Liver (tissue), 8 donors: ENCODE measurements at regions not wholly inside any gene's neighbourhood (a gene's known extent, or its start where the extent isn't known, plus 50 kb on each side); places are given as distances from the start of the nearest gene placed in this dataset.

ENCODE experiments used
- DNase-seq: peaks from one replicate; pipeline ENCODE4 v3.0.0-alpha.2; 2017; ENCODE audit warnings: low spot score
- H3K27ac ChIP-seq, 2 donors: one replicate each; pipeline ENCODE4 v1.7.0; 2013; ENCODE audit warnings: inconsistent platforms in 2 of 2, low read length in 2 of 2, control low read depth in 1 of 2, low read depth in 1 of 2, mild to moderate bottlenecking in 1 of 2
- H3K27me3 ChIP-seq, 4 donors: one replicate each; pipeline versions ENCODE4 v1.6.1 to v1.7.0; 2013; ENCODE audit warnings: low read length in 3 of 4, inconsistent platforms in 1 of 4, mild to moderate bottlenecking in 1 of 4, moderate library complexity in 1 of 4; ENCODE audit not compliant: control insufficient read depth in 4 of 4, insufficient read depth in 4 of 4
- H3K36me3 ChIP-seq, 4 donors: one replicate each; pipeline versions ENCODE4 v1.6.1 to v1.7.0; 2013; ENCODE audit warnings: low read length in 3 of 4, mild to moderate bottlenecking in 3 of 4, low read depth in 1 of 4, moderate library complexity in 1 of 4; ENCODE audit not compliant: control insufficient read depth in 4 of 4, insufficient read depth in 3 of 4
- H3K4me1 ChIP-seq, 4 donors: one replicate each; pipeline versions ENCODE4 v1.6.1 to v1.7.0; 2013; ENCODE audit warnings: low read length in 3 of 4, mild to moderate bottlenecking in 3 of 4, moderate library complexity in 1 of 4; ENCODE audit not compliant: control insufficient read depth in 4 of 4, insufficient read depth in 4 of 4
- H3K4me3 ChIP-seq, 3 donors: one replicate each; pipeline versions ENCODE4 v1.6.1 to v1.7.0; 2013; ENCODE audit warnings: low read length in 3 of 3, control low read depth in 1 of 3, low read depth in 1 of 3, mild to moderate bottlenecking in 1 of 3
- H3K9ac ChIP-seq, 2 donors: one replicate each; pipeline ENCODE4 v1.7.0; 2013; ENCODE audit warnings: low read length in 2 of 2, mild to moderate bottlenecking in 2 of 2, moderate library complexity in 2 of 2, control low read depth in 1 of 2, low read depth in 1 of 2
- H3K9me3 ChIP-seq, 4 donors: one replicate each; pipeline versions ENCODE4 v1.6.1 to v1.7.0; 2013; ENCODE audit warnings: low read length in 3 of 4; ENCODE audit not compliant: control insufficient read depth in 4 of 4
- EGR1 ChIP-seq, 2 donors: IDR thresholded peaks; 2 replicates each; pipeline ENCODE4 v1.6.1; 2016 to 2018; ENCODE audit warnings: antibody characterized with exemption in 2 of 2, low read depth in 2 of 2
- FOXA1 ChIP-seq: IDR thresholded peaks from 2 replicates; pipeline ENCODE4 v1.6.1; 2016; ENCODE audit warnings: antibody characterized with exemption
- FOXA2 ChIP-seq: IDR thresholded peaks from 2 replicates; pipeline ENCODE4 v1.6.1; 2016; ENCODE audit warnings: antibody characterized with exemption
- GABPA ChIP-seq, 2 donors: IDR thresholded peaks in 1 of 2; conservative IDR thresholded peaks in 1 of 2; 2 replicates each; pipeline ENCODE4 v1.6.1; 2016; ENCODE audit warnings: antibody characterized with exemption in 2 of 2, mild to moderate bottlenecking in 1 of 2, moderate library complexity in 1 of 2
- HNF4G ChIP-seq: IDR thresholded peaks from 2 replicates; pipeline ENCODE4 v1.6.1; 2016; ENCODE audit warnings: antibody characterized with exemption
- JUND ChIP-seq, 2 donors: IDR thresholded peaks; 2 replicates each; pipeline ENCODE4 v1.6.1; 2016; ENCODE audit warnings: antibody characterized with exemption in 2 of 2
- RAD21 ChIP-seq, 2 donors: IDR thresholded peaks; 2 replicates each; pipeline ENCODE4 v1.6.1; 2016; ENCODE audit warnings: antibody characterized with exemption in 2 of 2, mild to moderate bottlenecking in 2 of 2
- RXRA ChIP-seq, 2 donors: IDR thresholded peaks; 2 replicates each; pipeline ENCODE4 v1.6.1; 2017 to 2018; ENCODE audit warnings: antibody characterized with exemption in 2 of 2, mild to moderate bottlenecking in 1 of 2
- SP1 ChIP-seq: IDR thresholded peaks from 2 replicates; pipeline ENCODE4 v1.6.1; 2018; ENCODE audit warnings: antibody characterized with exemption, mild to moderate bottlenecking
- TAF1 ChIP-seq: conservative IDR thresholded peaks from 2 replicates; pipeline ENCODE4 v1.6.1; 2016; ENCODE audit warnings: antibody characterized with exemption, mild to moderate bottlenecking
- YY1 ChIP-seq: IDR thresholded peaks from 2 replicates; pipeline ENCODE4 v1.6.1; 2016; ENCODE audit warnings: antibody characterized with exemption, mild to moderate bottlenecking
- WGBS: extraction: QIAGEN DNeasy Blood & Tissue Kit; methylation state at CpG from one replicate; pipeline ENCODE4 v1.1.7; 2013; 5-methylcytosine and 5-hydroxymethylcytosine counted together
- TF ChIP-seq, protein P1 (sequence below): fragments of 150-350 bp; IDR thresholded peaks from 2 replicates; pipeline ENCODE4 v1.5.1; 2017; ENCODE audit warnings: improper control_type of control experiment, low read depth, low read length; ENCODE audit not compliant: missing input control
- TF ChIP-seq, protein P2 (sequence below): IDR thresholded peaks from 2 replicates; pipeline ENCODE4 v1.6.1; 2016; ENCODE audit warnings: antibody characterized with exemption
- TF ChIP-seq, protein P3 (sequence below): IDR thresholded peaks from 2 replicates; pipeline ENCODE4 v1.6.1; 2016; ENCODE audit warnings: antibody characterized with exemption
- TF ChIP-seq, protein P4 (sequence below): IDR thresholded peaks from 2 replicates; pipeline ENCODE4 v1.6.1; 2016; ENCODE audit warnings: antibody characterized with exemption
- TF ChIP-seq, protein P5 (sequence below): IDR thresholded peaks from 2 replicates; pipeline ENCODE4 v1.6.1; 2016; ENCODE audit warnings: antibody characterized with exemption, mild to moderate bottlenecking
- donor health status: healthy.
- donor health status: healthy.
- donor health status: healthy.
- donor health status: healthy.
- donor health status: healthy.

DNA sequence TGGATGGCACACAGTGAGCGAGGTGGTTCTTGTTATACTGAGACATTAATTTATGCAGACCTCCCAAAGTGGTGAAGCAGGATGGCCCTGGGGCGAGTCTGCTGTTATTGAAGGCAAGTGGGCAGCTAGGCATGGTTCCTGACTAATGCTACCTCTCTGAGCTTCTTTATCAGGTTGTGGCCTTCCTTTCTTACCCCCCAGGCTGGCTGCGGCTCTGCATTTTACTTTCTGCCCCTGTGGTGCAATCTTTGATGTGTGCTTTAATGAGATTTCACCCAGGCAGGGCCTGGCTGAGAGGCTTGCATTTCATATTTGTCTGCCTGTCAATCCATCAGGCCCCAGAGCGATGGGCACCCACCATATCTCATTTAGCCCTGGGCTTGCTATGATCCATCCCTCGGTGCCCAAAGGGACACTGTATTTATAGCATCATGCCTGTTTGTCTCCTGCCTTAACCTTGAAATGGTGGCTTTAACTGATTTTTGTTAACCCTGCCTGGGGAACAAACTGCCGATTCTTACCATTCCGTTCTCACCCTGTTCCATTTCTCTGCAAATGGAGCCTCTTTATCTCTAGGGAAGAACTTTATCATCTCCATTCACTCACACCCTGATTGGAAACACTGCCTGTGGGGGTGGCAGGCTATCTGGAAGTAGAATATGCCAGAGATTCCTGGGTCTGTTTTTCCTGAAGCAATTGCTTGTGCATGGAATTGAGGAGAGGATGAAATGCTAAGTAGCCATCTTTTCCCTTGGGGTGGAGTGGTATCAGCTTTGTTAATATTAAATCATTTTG, 316.2 kb upstream of the THSD7B start:
- WGBS: 67% methylated on average over 7 of the region's 7 CpGs
- Histone ChIP-seq H3K27ac (no peak overlapping the region), H3K9ac (no peak overlapping the region)

DNA sequence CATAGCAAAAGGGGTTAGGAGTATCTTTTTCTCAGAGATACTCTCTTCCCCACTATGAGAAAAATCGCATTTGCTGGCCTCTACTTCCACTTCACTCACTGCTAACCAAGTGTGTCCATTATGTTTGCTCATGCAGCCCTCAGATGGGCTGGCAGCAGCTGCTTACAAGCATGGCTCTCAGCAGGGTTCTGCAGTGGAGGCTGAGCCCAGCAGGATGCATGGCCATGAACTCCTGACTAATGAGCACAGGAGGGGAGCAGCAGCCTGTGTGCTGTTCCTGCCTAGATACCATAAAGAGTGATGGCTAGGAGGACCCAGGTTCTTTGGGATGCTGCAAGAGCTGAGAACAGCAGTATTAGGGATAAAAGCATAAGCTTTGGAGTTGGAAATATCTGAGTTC, 316.9 kb upstream of the THSD7B start:
- H3K36me3 ChIP-seq: no peaks in the 10 kb centered on the region
- WGBS: 40% methylated on average over 1 of the region's 1 CpG
- H3K9me3 ChIP-seq: no peaks in the 10 kb centered on the region
- no peak overlapping the region for H3K4me3 ChIP-seq
- H3K4me1 ChIP-seq: no peaks in the 10 kb centered on the region
- no peak overlapping the region for H3K9ac ChIP-seq
- TF ChIP-seq HNF4G: no peak
- TF ChIP-seq, protein P1, sequence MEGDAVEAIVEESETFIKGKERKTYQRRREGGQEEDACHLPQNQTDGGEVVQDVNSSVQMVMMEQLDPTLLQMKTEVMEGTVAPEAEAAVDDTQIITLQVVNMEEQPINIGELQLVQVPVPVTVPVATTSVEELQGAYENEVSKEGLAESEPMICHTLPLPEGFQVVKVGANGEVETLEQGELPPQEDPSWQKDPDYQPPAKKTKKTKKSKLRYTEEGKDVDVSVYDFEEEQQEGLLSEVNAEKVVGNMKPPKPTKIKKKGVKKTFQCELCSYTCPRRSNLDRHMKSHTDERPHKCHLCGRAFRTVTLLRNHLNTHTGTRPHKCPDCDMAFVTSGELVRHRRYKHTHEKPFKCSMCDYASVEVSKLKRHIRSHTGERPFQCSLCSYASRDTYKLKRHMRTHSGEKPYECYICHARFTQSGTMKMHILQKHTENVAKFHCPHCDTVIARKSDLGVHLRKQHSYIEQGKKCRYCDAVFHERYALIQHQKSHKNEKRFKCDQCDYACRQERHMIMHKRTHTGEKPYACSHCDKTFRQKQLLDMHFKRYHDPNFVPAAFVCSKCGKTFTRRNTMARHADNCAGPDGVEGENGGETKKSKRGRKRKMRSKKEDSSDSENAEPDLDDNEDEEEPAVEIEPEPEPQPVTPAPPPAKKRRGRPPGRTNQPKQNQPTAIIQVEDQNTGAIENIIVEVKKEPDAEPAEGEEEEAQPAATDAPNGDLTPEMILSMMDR: no peak
- TF ChIP-seq, protein P2, sequence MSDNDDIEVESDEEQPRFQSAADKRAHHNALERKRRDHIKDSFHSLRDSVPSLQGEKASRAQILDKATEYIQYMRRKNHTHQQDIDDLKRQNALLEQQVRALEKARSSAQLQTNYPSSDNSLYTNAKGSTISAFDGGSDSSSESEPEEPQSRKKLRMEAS: no peak
- no peak for TF ChIP-seq GABPA (IDR thresholded peaks at IDR 0.05 in 1 of 2, conservative IDR thresholded peaks at IDR 0.05 in 1 of 2)
- TF ChIP-seq RXRA (IDR thresholded peaks at IDR 0.05): no peak
- TF ChIP-seq, protein P3, sequence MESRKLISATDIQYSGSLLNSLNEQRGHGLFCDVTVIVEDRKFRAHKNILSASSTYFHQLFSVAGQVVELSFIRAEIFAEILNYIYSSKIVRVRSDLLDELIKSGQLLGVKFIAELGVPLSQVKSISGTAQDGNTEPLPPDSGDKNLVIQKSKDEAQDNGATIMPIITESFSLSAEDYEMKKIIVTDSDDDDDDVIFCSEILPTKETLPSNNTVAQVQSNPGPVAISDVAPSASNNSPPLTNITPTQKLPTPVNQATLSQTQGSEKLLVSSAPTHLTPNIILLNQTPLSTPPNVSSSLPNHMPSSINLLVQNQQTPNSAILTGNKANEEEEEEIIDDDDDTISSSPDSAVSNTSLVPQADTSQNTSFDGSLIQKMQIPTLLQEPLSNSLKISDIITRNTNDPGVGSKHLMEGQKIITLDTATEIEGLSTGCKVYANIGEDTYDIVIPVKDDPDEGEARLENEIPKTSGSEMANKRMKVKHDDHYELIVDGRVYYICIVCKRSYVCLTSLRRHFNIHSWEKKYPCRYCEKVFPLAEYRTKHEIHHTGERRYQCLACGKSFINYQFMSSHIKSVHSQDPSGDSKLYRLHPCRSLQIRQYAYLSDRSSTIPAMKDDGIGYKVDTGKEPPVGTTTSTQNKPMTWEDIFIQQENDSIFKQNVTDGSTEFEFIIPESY: no peak
- no peak for TF ChIP-seq JUND (IDR thresholded peaks at IDR 0.05)
- TF ChIP-seq YY1: no peak
- no peak for TF ChIP-seq TAF1
- H3K27ac ChIP-seq: no peak overlapping the region
- DNase-seq: no peak
- H3K27me3 ChIP-seq: no peaks in the 10 kb centered on the region

More for the DNA sequence above, 316.2 kb upstream of the THSD7B start:
- no peak overlapping the region for H3K4me3 ChIP-seq
- no peaks in the 10 kb centered on the region for H3K4me1 ChIP-seq
- no peaks in the 10 kb centered on the region for H3K27me3 ChIP-seq
- TF ChIP-seq, protein P4, sequence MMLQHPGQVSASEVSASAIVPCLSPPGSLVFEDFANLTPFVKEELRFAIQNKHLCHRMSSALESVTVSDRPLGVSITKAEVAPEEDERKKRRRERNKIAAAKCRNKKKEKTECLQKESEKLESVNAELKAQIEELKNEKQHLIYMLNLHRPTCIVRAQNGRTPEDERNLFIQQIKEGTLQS: no peak
- no peak for TF ChIP-seq FOXA1
- TF ChIP-seq SP1: no peak
- TF ChIP-seq RXRA (IDR thresholded peaks at IDR 0.05): no peak
- no peak for TF ChIP-seq HNF4G
- no peaks in the 10 kb centered on the region for H3K36me3 ChIP-seq
- no peaks in the 10 kb centered on the region for H3K9me3 ChIP-seq
- no peak for DNase-seq

DNA sequence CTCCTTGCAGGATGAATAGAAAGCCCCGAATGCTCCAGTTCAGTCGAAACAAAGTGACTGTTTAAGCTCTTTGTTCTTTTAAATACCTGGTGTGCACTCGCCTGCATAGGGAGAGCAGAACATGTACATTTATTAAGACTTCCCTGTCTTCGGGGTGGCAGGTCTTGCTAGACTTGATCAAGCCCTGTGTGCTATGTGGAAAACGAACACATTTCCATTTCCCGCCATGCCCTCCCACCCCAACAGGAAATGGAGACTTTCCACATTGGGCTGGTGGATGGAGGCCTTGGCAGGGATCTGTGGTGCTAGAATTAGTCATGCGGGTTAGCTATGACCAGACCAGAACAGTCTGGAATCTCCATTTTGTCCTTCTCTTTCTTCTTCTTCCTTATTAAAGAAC, 321.0 kb upstream of the THSD7B start:
- Histone ChIP-seq H3K9ac (no peak overlapping the region), H3K27ac (no peak overlapping the region), H3K4me1 (no peaks in the 10 kb centered on the region), H3K9me3 (no peaks in the 10 kb centered on the region), H3K36me3 (no peaks in the 10 kb centered on the region), H3K27me3 (no peaks in the 10 kb centered on the region), H3K4me3 (no peak overlapping the region)
- WGBS: 84% methylated on average over 7 of the region's 7 CpGs
- DNase-seq: no peak
- TF ChIP-seq, protein P5, sequence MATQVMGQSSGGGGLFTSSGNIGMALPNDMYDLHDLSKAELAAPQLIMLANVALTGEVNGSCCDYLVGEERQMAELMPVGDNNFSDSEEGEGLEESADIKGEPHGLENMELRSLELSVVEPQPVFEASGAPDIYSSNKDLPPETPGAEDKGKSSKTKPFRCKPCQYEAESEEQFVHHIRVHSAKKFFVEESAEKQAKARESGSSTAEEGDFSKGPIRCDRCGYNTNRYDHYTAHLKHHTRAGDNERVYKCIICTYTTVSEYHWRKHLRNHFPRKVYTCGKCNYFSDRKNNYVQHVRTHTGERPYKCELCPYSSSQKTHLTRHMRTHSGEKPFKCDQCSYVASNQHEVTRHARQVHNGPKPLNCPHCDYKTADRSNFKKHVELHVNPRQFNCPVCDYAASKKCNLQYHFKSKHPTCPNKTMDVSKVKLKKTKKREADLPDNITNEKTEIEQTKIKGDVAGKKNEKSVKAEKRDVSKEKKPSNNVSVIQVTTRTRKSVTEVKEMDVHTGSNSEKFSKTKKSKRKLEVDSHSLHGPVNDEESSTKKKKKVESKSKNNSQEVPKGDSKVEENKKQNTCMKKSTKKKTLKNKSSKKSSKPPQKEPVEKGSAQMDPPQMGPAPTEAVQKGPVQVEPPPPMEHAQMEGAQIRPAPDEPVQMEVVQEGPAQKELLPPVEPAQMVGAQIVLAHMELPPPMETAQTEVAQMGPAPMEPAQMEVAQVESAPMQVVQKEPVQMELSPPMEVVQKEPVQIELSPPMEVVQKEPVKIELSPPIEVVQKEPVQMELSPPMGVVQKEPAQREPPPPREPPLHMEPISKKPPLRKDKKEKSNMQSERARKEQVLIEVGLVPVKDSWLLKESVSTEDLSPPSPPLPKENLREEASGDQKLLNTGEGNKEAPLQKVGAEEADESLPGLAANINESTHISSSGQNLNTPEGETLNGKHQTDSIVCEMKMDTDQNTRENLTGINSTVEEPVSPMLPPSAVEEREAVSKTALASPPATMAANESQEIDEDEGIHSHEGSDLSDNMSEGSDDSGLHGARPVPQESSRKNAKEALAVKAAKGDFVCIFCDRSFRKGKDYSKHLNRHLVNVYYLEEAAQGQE: no peak
- TF ChIP-seq, protein P4: no peak
- no peak for TF ChIP-seq JUND (IDR thresholded peaks at IDR 0.05)
- TF ChIP-seq EGR1 (IDR thresholded peaks at IDR 0.05; ENCODE audit: low read depth in 2 of 2): no peak
- TF ChIP-seq RAD21 (IDR thresholded peaks at IDR 0.05): no peak
- TF ChIP-seq FOXA2: no peak
- TF ChIP-seq, protein P3: no peak
- TF ChIP-seq YY1: no peak
- TF ChIP-seq FOXA1: no peak
- TF ChIP-seq GABPA (IDR thresholded peaks at IDR 0.05 in 1 of 2, conservative IDR thresholded peaks at IDR 0.05 in 1 of 2): no peak
- no peak for TF ChIP-seq HNF4G
- no peak for TF ChIP-seq SP1
